ENCODE measurements at regions not wholly inside any gene's neighbourhood (a gene's known extent, or its start where the extent isn't known, plus 50 kb on each side); places are given as distances from the start of the nearest gene placed in this dataset.

DNA sequence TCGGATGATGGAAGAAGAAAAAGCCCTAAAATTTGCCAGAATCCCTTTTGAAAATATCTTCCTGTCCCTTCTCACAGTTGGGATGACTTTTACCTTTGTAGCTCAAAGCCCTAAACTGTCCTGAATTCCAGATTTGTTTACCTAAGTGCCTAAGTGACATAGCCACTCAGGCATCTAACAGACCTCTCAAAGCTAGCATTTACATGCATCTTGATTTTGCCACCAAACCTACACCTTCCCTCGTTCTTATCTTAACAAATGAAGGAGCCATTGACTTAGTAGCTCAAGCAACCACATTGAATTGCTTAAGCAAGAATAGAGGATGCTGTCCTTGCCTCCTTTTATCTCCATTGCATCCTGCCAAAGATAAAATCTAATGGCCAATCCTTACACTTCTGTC lies 198.4 kb upstream of the NTM start:
- 47 to 48% methylated on average over 2 of the region's 2 CpGs for WGBS, 2 donors
- no peaks in the 10 kb centered on the region for H3K9me3 ChIP-seq
- no peak for DNase-seq
- no peak overlapping the region for H3K27ac ChIP-seq
- no peaks in the 10 kb centered on the region for H3K36me3 ChIP-seq (replicated peaks in 1 of 2; ENCODE audit: insufficient read depth in 1 of 2, low read depth in 2 of 2)
- no peak overlapping the region for H3K4me3 ChIP-seq
- no peaks in the 10 kb centered on the region for H3K27me3 ChIP-seq
- ATAC-seq, result no peak
- intact Hi-C loops (cut with DNase I), result no loop called here
- H3K4me1 ChIP-seq, result no peaks in the 10 kb centered on the region
- no peak for TF ChIP-seq CTCF (IDR thresholded peaks at IDR 0.05)
- TF ChIP-seq POLR2A (IDR thresholded peaks at IDR 0.05), result no peak

- H3K36me3 ChIP-seq (replicated peaks in 1 of 2; ENCODE audit: insufficient read depth in 1 of 2, low read depth in 2 of 2), result no peaks in the 10 kb centered on the region
- intact Hi-C loops (cut with DNase I), result no loop called here
- no peaks in the 10 kb centered on the region for H3K27me3 ChIP-seq
- ATAC-seq (no peak), DNase-seq (no peak)
- no peak overlapping the region for H3K27ac ChIP-seq
- no peaks in the 10 kb centered on the region for H3K4me1 ChIP-seq
- H3K9me3 ChIP-seq, result no peaks in the 10 kb centered on the region
- WGBS, 2 donors, result 52 to 60% methylated on average over 11 of the region's 11 CpGs
- TF ChIP-seq POLR2A (IDR thresholded peaks at IDR 0.05) (no peak), CTCF (IDR thresholded peaks at IDR 0.05) (no peak)
- H3K4me3 ChIP-seq, result no peak overlapping the region
These were observed 192.4 kb upstream of the NTM start for GRCh38 chr11:131178020-131178419.

- intact Hi-C loops (cut with DNase I), result no loop called here
- no peak for TF ChIP-seq POLR2A (IDR thresholded peaks at IDR 0.05)
- TF ChIP-seq CTCF (IDR thresholded peaks at IDR 0.05), result no peak
- Histone ChIP-seq H3K27me3 (no peaks in the 10 kb centered on the region), H3K27ac (no peak overlapping the region), H3K4me3 (no peak overlapping the region), H3K9me3 (no peaks in the 10 kb centered on the region), H3K4me1 (no peaks in the 10 kb centered on the region), H3K36me3 (replicated peaks in 1 of 2; ENCODE audit: insufficient read depth in 1 of 2, low read depth in 2 of 2) (no peaks in the 10 kb centered on the region)
- 62 to 66% methylated on average over 3 of the region's 3 CpGs for WGBS, 2 donors
- DNase-seq (no peak), ATAC-seq (no peak)
These were observed 191.8 kb upstream of the NTM start for GRCh38 chr11:131178596-131178995.

- H3K9me3 ChIP-seq, result no peaks in the 10 kb centered on the region
- no peak overlapping the region for H3K4me3 ChIP-seq
- TF ChIP-seq POLR2A (IDR thresholded peaks at IDR 0.05) (no peak), CTCF (IDR thresholded peaks at IDR 0.05) (no peak)
- WGBS, 2 donors, result 77 to 79% methylated on average over 4 of the region's 4 CpGs
- DNase-seq, result no peak
- ATAC-seq, result no peak
- no peaks in the 10 kb centered on the region for H3K36me3 ChIP-seq (replicated peaks in 1 of 2; ENCODE audit: insufficient read depth in 1 of 2, low read depth in 2 of 2)
- intact Hi-C loops (cut with DNase I), result no loop called here
- no peaks in the 10 kb centered on the region for H3K27me3 ChIP-seq
- H3K4me1 ChIP-seq, result no peaks in the 10 kb centered on the region
- H3K27ac ChIP-seq, result no peak overlapping the region
These were observed 190.6 kb upstream of the NTM start for GRCh38 chr11:131179836-131180235.

DNA sequence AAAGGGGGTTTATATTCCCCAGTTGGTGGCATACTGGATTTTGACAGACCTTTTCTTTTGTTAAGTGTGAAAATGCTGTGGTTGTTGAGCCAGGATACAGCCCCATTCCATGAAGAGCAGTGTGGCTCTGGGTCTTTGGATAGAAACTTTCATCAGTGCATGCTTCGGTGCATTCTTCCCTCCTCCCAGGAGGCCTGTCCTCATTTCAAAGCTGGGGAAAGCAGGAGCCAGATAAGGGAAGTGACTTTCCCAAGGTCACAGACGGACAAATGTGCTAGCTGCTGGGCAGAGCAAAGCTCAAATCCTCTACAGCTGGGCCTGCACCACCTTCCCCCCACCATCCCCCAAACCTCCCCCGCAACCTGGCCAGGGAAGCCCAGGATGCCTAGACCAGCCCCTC lies 184.5 kb upstream of the NTM start:
- no peaks in the 10 kb centered on the region for H3K4me1 ChIP-seq
- ATAC-seq, result no peak
- H3K27me3 ChIP-seq, result no peaks in the 10 kb centered on the region
- no peak overlapping the region for H3K4me3 ChIP-seq
- H3K27ac ChIP-seq, result no peak overlapping the region
- 27 to 36% methylated on average over 3 of the region's 3 CpGs for WGBS, 2 donors
- DNase-seq, result no peak
- no peak for TF ChIP-seq CTCF (IDR thresholded peaks at IDR 0.05)
- intact Hi-C loops (cut with DNase I), result no loop called here
- no peaks in the 10 kb centered on the region for H3K9me3 ChIP-seq
- H3K36me3 ChIP-seq (replicated peaks in 1 of 2; ENCODE audit: insufficient read depth in 1 of 2, low read depth in 2 of 2), result no peaks in the 10 kb centered on the region
